Osteoblast (primary cell): ENCODE measurements at regions not wholly inside any gene's neighbourhood (a gene's known extent, or its start where the extent isn't known, plus 50 kb on each side); places are given as distances from the start of the nearest gene placed in this dataset.

Experiments
- DNase-seq: peaks from one replicate; pipeline ENCODE4 v3.0.0; 2011; ENCODE audit warnings: low spot score, mixed read lengths; ENCODE audit not compliant: insufficient read length; ENCODE audit errors: missing footprints
- H2AFZ ChIP-seq: 2 replicates; pipeline ENCODE4 v1.6.0; 2011; ENCODE audit warnings: mild to moderate bottlenecking, low read length
- H3K27ac ChIP-seq: 2 replicates; pipeline ENCODE4 v1.5.1; 2011; ENCODE audit warnings: mild to moderate bottlenecking, low read depth, low read length, moderate library complexity
- H3K27me3 ChIP-seq: 2 replicates; pipeline ENCODE4 v1.6.0; 2012; ENCODE audit warnings: mild to moderate bottlenecking, control low read depth, inconsistent platforms, low read length, moderate library complexity; ENCODE audit not compliant: insufficient read depth
- H3K36me3 ChIP-seq: 2 replicates; pipeline ENCODE4 v1.5.1; 2011; ENCODE audit warnings: mild to moderate bottlenecking, low read length, control low read depth, moderate library complexity; ENCODE audit not compliant: insufficient read depth
- H3K4me1 ChIP-seq: 2 replicates; pipeline ENCODE4 v1.5.1; 2011; ENCODE audit warnings: mild to moderate bottlenecking, low read length, control low read depth, moderate library complexity; ENCODE audit not compliant: insufficient read depth
- H3K4me2 ChIP-seq: 2 replicates; pipeline ENCODE4 v1.6.0; 2011; ENCODE audit warnings: mild to moderate bottlenecking, low read length; ENCODE audit not compliant: insufficient read depth
- H3K4me3 ChIP-seq: fragments of 200-600 bp; sonication (generic); 3 replicates; pipeline ENCODE4 v1.5.1; 2012; ENCODE audit warnings: mild to moderate bottlenecking, low read length, inconsistent platforms; ENCODE audit not compliant: insufficient read depth
- H3K79me2 ChIP-seq: 2 replicates; pipeline ENCODE4 v1.6.0; 2012; ENCODE audit warnings: mild to moderate bottlenecking, low read length, control low read depth, inconsistent platforms; ENCODE audit not compliant: insufficient read depth
- H3K9me3 ChIP-seq: 2 replicates; pipeline ENCODE4 v1.5.1; 2011; ENCODE audit warnings: low read depth, low read length, control low read depth
- H4K20me1 ChIP-seq: 2 replicates; pipeline ENCODE4 v1.6.0; 2012; ENCODE audit warnings: mild to moderate bottlenecking, low read length, control low read depth; ENCODE audit not compliant: insufficient read depth
- CTCF ChIP-seq: IDR thresholded peaks from 2 replicates; pipeline ENCODE4 v1.5.1; 2011; ENCODE audit warnings: mild to moderate bottlenecking, low read depth, low read length, moderate library complexity; ENCODE audit errors: extremely low read depth

DNA sequence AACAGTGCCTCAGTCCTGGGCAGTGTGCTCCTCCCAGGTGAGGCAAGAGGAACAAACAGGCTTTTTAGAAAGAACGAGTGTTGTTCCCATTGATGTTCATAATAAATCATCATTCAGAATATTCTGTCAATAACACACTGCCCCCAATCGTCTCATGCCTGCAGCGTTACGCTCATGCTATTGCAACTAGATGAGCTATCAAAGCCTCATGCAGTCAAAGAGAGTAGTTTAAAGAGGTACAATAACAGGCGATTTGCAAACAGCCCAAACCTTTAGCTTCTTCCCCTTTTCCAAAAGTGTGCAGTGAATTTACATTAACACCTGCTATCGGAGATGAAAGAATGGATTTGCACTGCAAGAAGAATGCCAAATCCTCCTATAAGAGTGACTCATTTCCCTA is 1164.7 kb upstream of the MAP3K7 start:
- Histone ChIP-seq H3K4me2 (no peak overlapping the region), H3K79me2 (no peaks in the 10 kb centered on the region), H4K20me1 (no peaks in the 10 kb centered on the region), H3K4me1 (no peaks in the 10 kb centered on the region), H3K4me3 (no peak overlapping the region), H3K27me3 (no peaks in the 10 kb centered on the region), H2AFZ (no peak overlapping the region), H3K9me3 (no peaks in the 10 kb centered on the region), H3K36me3 (no peaks in the 10 kb centered on the region), H3K27ac (no peak overlapping the region)
- DNase-seq = no peak
- TF ChIP-seq CTCF = no peak

DNA sequence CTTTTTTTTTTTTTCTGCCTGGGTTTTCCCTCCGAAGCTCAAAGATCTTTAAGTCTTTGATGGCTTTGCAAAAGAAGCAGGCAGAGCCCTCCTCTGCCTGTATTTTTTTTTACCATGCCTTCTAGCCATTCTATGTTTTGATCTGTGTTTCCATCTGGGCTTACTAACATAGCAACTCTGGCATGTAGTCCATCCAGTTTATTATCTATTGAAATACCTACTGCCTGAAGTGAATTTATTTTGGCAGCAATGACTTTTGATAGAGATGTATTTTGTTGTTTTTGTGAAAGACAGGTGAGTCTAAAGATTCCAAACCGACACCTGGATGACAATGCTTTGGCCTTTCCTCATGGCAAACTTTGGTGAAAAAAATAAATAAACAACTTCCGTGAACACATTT is 1157.7 kb upstream of the MAP3K7 start:
- no peaks in the 10 kb centered on the region for H3K27me3 ChIP-seq
- H3K36me3 ChIP-seq = no peaks in the 10 kb centered on the region
- no peaks in the 10 kb centered on the region for H3K79me2 ChIP-seq
- no peak for DNase-seq
- H3K27ac ChIP-seq = no peak overlapping the region
- no peak overlapping the region for H3K4me3 ChIP-seq
- H4K20me1 ChIP-seq = no peaks in the 10 kb centered on the region
- H2AFZ ChIP-seq = no peak overlapping the region
- no peak for TF ChIP-seq CTCF
- H3K4me1 ChIP-seq = no peaks in the 10 kb centered on the region
- peaks cover 2% of the 10 kb centered on the region for H3K9me3 ChIP-seq
- H3K4me2 ChIP-seq = no peak overlapping the region

DNA sequence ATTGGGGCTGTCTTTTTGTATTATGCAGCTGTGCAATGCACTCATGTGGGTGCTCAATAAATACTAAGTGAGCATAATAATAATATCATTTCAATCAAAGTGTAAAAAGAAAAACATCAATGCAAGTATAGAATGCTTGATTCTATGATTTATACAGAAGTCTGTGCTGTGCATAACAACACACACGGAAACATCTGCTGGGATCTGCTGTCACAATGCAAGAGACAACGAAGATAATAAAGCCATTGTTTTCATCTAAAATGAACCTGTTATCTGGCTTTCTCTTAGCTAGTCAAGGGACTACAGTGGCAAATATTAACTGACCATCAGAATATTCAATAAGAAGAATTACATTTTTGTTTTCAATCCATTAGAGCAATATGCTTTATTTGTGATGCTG is 1156.9 kb upstream of the MAP3K7 start:
- DNase-seq = no peak
- Histone ChIP-seq H4K20me1 (no peaks in the 10 kb centered on the region), H3K4me3 (no peak overlapping the region), H3K9me3 (peaks cover 2% of the 10 kb centered on the region), H3K27ac (no peak overlapping the region), H2AFZ (no peak overlapping the region), H3K36me3 (no peaks in the 10 kb centered on the region), H3K79me2 (no peaks in the 10 kb centered on the region), H3K27me3 (no peaks in the 10 kb centered on the region), H3K4me1 (no peaks in the 10 kb centered on the region), H3K4me2 (no peak overlapping the region)
- TF ChIP-seq CTCF = no peak

DNA sequence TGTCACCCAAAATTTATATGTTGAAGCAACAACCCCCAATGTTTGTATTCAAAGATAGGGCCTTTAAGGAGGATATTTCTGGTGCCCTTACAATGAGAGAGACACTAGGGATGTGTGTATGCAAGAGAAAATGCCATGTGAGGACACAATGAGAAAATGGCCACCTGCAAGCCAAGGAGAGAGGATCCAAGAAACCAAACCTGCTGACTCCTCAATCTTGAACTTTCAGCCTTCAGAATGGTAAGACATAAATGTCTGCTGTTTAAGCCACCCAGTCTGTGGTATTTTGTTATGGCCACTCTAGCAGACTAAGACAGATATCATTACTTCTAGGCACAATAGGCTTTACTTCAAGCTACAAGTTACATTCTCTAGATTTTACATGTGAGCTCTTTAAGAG is 1145.1 kb upstream of the MAP3K7 start:
- H3K27ac ChIP-seq = no peak overlapping the region

More for the DNA sequence above, 1145.1 kb upstream of the MAP3K7 start:
- Histone ChIP-seq H3K4me3 (no peak overlapping the region), H3K79me2 (no peaks in the 10 kb centered on the region), H3K36me3 (no peaks in the 10 kb centered on the region), H3K4me2 (no peak overlapping the region), H3K9me3 (peaks cover 8% of the 10 kb centered on the region), H4K20me1 (no peaks in the 10 kb centered on the region), H3K4me1 (no peaks in the 10 kb centered on the region), H2AFZ (no peak overlapping the region), H3K27me3 (no peaks in the 10 kb centered on the region)
- no peak for DNase-seq
- TF ChIP-seq CTCF = no peak
